ENCODE measurements at regions not wholly inside any gene's neighbourhood (a gene's known extent, or its start where the extent isn't known, plus 50 kb on each side); places are given as distances from the start of the nearest gene placed in this dataset.
"Not testable (repeated sequence)": the region's sequence is repeated elsewhere in the genome, so short reads cannot be mapped to it uniquely, and the experiment has no call there.

DNA sequence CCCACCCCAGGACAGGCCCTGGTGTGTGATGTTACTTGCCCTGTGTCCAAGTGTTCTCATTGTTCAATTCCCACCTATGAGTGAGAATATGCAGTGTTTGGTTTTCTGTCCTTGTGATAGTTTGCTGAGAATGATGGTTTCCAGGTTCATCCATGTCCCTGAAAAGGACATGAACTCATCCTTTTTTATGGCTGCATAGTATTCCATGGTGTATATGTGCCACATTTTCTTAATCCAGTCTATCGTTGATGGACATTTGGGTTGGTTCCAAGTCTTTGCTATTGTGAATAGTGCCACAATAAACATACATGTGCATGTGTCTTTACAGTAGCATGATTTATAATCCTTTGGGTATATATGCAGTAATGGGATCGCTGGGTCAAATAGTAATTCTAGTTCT lies 340.2 kb upstream of the MEIS1 start:
- not testable (repeated sequence) for FAIRE-seq

DNA sequence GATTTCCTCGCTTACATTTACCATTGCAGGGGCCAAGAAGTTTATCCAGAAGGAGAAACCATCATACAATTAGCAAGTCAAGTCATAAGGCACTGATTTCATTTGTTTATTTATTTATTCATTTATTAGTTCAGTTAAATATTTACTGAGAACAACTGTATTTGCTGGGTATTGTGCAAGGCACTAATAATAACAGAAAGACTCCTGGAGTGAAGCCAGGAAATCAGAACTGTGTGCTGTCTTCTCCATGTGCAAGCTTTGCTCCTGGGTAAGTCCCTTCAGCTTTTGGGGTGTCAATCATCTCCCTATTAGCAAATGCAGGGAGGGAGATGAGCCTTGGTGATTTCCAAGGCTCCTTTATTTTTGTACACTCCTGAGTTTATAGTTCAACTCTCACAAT lies 341.6 kb upstream of the MEIS1 start:
- no peak for FAIRE-seq

DNA sequence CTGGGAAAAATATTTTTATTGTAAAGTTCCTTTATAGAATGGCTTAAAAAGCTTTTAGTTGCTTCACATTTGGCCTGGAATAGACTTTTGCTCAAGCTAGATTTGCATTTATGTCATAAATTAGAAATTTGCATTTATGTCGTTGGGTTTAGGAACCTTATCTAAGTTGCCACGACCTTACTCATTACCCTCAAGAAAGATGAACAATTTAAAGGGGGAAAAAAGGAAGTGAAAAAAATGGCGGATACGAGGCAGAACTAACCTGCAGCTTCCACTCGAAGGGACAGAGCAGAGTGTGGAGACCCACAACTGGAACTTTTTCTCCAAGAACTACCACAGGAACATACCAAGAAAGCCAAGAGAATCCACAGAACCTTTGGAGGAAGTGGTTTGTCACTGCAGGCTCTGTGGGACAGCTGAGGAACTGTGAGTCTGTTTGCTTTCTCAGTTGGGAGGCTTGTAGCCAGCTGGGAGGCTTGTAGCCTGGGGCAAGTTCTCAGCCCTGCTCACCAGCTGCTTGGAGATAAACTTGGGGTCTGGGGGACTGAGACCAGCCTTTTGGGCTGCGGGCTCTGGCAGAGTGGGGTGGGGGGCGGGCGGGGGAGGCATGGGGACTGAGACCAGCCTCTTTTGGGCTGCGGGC lies 349.9 kb upstream of the MEIS1 start:
- no peak for FAIRE-seq

DNA sequence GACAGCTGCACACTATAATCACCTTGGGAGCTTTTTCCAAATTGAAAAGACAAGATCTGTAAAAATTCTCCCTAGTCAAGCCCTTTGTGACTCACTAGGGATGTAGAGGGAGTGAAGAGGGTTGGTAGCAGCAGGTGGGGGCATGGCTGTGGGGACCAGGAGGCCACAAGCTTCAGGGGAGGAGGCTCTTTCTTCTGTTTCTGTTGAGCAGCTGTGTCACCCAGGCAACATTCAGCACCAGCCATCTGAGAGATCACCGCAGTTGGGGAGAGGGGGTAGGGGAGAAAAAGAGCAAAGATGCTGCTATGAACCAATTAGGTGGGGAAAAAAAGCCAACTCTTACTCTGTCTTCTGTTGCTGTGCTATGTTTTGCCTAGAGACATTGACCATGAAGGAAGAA lies 352.3 kb upstream of the MEIS1 start:
- no peak for FAIRE-seq

DNA sequence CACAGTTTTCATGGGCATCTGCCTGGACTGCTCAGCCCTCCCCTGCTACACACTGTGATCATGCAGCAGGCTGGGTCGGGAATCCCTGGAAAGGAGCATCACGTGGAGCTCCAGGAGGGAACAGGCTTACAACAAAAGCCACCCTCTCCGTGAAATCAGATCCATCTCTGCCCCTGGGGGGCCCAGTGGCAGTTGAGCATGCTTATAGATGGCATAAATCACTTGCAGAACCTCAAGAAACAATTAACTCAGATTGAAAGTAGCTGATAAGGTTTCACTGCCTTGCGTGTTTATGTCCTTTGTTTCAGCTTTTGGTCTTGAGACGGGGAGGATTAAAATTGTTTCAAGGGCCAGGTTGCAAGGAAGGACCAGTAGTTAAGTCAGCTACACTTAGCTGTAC lies 354.8 kb upstream of the MEIS1 start:
- FAIRE-seq = no peak

DNA sequence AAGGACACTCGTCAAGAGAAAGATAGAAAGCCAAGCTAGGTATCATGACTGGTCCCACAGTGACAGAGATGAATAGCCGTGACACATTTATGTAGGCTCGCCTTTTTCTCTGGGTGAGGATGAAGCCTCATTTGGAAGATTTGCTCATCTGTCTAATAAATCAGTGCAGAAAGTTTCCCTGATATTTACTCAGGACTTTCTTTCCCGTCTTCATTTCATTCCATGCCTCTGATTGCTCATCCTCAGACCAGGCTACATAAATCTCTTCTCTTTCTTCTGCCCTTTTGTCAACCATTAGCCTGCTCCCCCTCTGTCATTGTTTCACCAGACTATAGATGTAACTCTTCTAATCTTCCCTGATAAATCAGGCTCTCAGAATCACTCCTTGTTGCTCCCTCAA lies 361.8 kb upstream of the MEIS1 start:
- no peak for FAIRE-seq

DNA sequence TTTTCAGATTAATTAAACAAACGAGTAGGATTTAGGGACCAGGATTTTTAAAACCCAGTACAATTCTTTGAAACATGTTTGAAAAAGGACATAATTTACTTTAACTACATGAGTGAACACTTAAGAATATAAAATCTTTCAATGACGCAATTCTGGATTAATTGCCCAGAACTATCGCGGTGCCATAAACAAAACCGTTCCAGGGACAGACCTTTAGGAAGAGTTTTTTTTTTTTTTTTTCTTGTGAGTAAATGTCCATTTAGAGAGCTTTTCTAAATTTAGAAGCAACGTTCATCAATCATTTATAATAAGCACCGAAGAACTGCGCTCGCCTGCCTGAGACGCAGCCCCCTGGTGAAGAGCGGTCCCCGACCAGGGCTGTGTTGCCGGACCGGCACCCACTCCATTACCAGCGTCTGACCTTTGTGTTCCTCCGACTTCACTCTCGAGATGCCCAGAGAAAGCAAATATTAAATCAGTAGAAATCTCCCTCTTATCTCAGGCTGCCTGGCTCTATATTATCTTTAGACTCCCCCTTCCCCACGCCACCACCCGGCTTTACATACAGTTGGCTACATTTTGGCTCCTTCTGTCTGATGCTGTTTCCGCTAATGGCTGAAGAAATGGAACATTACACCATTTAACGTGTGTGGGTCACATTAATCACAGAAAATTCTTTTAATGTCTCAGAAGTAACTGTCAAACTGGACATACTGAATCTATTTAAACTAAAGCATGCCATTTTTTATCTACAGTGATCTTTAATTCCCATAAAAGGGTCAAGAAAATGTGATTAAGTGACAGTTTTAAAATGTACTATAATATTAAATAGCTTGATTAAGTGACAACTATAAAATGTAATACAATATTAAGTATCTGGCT lies 364.0 kb upstream of the MEIS1 start:
- peak; percentile 90 for FAIRE-seq

DNA sequence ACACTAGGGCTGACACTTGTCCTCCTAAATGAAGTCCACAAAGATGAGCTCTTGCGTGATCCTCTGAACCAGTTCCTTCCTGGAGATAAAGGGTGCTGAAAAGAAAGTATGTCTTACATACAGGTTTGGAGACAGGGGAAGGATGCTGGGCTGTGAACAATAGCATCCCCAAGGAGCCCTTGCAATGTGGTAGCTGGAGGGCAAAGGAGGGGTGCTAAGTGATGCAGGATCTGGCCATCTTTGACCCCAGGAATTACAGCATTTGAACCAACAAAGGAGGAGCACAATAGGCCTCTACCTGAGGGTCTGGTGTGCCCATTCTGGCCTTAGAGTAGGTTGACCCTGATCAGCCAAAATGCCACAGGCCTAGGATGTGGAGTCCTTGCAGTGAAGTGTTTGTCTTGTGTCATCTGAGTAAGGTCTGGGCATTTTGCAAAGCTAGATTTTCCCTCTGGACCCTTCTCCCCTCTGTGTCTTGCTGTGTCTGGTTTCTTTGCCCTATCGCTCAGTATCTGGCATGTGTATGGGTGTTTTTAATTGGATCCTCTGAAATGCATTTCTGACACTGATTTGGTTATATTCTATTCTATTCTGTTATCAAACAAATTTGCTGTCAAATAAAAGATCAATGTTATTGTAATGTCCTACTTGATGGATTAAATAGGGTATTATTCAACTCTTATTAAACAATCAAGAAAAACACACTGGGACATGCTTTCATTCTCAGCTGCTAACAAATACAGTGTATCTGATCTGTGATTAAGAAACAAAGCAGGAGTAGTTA lies 364.8 kb upstream of the MEIS1 start:
- no peak for FAIRE-seq

DNA sequence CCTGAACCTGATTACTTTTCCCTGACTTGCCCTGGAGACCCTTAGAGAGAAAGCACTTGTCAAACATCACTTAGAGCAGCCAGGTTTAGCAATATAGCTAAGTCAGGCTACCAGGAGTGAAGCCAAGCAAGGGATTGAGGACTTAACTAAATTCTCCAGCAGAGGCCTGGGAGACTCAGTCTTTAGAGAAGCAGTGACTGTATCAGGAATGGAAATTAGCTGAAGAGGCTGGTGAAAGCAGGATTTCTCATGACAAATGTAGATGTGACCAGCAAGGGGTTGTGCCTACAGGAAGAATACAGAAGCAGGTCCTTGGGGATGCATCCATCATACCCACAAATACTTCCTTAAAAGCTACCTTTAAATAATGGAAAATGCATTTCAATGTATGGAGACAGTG lies 368.9 kb upstream of the MEIS1 start:
- FAIRE-seq = no peak

DNA sequence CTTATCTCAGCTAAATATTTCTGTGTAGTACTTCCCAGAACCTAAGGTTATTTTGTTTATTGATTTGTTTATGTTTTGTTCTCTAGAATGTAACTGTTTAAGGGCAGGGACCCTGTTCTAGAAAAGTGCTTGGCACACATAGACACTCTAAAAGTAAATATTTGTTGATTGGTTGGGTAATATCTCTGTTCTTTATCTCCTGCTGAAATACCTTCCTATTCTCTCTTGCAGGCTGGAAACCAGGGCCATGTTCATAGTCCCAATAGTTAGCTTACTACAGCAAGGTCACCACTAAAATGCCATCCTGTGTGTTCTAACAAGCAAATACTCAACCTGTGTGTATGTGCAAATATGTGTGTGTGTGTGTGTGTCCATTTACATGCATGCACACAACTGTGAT lies 375.6 kb upstream of the MEIS1 start:
- FAIRE-seq = no peak

DNA sequence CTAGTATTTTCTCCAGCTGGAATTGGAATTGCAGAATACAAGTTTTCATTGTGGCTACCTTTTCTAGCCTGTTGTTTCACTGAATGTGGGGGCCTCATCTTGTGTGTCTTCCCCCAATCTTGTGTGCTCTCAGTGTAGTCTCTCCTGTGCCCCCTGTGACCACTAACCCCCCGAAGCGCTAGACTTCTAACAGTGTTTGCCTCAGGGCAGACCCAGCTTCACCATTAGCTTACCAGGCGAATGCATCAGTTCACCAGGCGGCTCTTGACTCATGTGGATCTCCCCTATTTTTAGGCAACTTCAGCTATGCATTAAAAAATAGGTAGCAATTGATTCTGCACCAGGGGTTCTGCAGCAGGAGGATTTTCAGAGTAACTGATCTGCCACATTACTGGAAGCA lies 376.2 kb upstream of the MEIS1 start:
- no peak for FAIRE-seq

DNA sequence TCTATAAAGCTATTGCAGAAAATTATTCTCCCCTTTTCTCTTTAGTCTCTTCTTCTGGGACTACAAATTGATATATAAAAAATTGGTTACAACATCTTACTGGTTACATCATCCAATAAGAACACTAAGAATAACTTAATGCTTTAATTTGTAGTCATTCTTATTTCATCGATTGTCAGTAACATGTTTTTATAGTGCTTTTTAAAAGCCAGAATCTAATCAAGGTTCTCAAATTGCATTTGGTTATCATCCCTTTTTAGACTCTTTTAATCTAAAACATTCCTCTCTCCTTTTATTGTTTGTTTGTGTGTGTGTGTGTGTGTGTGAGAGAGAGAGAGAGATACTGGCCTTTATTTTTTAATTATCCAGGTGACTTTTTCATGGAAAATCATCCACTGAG lies 377.1 kb upstream of the MEIS1 start:
- no peak for FAIRE-seq

DNA sequence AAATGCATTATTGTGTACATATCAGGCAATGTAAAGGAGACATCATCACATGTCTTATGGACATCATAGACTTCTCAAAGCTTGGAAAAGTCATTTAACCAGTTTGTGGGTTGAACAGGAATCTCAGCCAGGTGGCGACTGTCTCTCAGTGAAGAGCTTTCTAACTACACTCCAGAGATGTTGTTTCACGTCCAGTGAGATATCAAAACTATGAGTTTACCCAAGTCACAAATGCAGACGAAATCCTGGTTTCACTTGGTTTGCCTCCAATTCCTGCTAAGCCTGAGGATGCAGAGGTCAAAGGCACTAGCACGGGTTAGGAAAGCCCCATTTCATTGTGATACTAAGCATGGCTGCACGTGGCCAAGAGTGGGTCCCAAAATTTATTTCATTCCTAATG lies 384.5 kb upstream of the MEIS1 start:
- no peak for FAIRE-seq

DNA sequence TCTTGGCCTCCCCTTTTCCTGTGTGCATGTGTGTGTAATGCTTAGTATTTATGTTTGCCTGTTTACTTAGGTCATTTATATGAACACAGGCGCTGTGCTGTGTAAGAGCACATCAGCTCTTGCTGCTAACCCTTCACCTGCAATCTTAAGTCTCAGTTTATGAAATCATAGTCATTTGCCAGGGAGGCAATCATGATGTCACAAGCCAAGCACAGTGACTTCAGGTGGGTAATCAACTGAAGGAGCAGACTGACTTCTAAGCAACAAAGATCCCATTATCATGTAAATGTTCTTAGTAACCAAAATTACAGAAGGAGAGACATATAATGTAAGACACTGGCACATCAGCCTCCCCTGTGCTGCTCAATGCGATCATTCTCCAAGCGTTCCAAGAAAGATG lies 386.3 kb upstream of the MEIS1 start:
- no peak for FAIRE-seq

DNA sequence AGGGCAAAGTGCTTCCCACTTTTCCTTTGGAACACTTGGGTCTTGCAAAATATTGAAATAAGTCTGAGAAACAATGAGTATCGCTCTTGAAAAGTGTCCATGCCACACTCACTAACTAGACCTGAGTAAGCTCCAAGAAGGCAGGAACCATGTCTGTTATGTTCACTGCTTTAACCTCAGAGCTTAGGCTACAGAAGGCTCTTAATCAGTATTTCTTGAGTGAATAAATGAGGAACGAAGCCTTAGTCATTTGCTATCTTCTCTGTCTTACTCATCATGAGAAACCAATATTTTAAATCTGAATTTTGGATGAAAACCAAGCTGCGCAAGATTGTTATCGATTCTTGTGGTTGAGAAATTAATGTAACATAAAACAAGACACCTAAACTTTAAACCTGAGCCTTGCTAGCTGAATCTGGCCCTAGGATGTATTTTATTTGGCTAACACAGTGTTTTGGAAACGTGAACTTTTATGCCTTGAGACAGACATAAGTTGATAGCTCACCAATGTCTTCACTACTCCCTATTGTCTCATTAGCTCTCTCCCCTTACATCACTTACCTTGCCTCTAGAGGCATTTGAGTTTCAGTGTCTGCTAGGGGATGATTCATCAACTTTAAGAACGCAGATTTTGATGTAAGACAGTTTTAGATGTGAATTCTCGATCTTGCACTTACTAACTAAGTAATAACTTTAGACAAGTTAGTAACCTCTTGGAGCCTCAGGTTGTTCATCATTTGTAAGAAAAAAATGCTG lies 392.8 kb upstream of the MEIS1 start:
- FAIRE-seq = no peak

DNA sequence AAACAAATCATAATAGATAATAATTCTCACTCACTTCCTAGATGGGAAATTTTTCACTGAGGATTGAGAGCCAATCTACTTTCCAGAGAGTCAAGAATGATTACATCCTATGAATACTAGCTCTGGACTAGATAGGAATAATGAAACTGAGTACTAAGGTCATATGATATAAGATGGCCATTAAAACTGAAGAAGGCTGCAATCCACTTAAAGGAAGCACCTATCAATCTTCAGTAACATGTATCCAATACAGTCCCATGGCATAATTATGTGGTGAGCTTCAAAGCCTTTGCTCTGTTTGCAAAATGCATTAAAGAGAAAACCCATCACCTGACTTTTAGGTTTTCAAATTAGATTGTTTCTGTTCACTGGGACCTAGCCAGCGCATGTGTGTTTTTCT lies 398.0 kb upstream of the MEIS1 start:
- no peak for FAIRE-seq

DNA sequence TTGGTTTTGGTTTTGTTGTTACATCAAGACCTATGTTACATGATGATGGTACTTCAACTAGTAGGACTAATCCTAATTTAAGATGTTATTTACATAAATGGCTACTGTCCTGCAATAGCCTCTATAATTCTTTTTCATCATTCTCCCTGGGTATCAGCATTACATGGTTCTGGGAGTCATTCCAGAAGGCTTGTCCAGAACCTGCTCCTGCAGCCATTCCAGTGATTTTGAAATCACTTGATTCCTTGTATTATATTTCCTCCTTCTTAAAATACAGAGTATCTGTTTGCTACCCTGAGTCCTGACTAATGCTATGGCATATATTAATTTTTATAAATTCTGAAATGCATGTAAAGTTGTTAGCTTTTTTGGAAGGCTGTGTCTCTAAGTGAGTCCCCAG lies 400.5 kb upstream of the MEIS1 start:
- no peak for FAIRE-seq

DNA sequence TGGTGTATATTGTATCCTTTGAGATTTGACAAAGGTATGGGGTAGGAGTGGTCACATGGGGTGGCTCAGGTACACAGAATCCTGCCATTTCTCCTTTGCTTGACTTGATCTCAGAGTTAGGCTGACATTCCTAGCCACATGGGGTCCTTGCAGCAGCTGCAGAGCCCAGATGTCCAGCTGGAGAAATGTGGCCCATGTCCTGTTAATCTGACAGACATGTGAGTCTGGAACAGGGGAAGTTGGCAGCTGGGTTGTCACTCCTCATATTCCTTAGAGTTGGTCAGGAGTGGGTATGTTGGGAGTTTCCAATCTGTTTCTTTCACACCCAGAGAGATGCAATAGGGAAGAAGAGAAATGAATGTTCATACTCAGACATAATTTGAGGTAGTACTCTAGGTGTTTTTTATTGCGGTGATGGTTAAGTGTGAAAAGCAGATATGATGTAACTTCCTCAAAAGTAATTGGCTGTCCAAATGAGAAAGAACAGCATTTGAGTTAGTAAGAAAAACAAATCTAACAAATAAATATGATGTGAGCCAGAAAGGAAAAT lies 402.6 kb upstream of the MEIS1 start:
- no peak for FAIRE-seq

DNA sequence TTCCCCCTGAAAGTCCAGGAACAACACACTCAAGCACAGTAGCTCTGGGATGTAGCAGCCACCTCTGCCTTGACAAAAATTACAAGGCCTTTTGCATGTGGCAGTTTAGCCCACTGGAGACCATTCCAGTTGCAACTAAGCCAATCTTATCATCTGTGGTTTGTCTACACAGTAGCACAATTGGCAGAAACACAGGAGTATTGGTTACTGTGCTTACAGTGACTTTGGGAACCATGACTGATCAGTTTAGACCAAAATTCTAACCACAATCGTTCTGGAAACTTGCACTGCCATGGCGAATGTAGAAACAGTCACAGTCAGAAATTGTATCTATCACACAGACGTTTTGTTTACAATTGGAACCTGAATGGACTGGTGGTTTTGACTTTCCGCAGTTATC lies 403.7 kb upstream of the MEIS1 start:
- FAIRE-seq = no peak

DNA sequence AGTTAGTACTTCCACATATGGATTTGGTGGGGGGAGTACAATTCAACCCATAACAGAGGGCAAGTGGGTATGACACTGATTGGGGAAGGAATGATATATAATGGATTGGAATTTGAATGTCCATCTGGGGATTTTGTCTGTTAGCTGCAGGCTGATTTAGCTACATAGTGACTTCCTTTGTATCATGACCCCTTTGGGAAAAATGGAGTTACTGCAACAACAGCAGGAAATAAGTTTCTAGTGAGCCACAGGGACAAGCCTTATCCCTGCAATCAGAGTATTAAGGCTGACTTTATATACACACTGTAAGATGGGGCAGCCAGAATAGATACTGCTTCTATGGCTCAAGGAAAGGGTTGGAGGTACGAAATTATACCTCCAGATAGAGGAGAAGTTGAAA lies 404.4 kb upstream of the MEIS1 start:
- FAIRE-seq = no peak

DNA sequence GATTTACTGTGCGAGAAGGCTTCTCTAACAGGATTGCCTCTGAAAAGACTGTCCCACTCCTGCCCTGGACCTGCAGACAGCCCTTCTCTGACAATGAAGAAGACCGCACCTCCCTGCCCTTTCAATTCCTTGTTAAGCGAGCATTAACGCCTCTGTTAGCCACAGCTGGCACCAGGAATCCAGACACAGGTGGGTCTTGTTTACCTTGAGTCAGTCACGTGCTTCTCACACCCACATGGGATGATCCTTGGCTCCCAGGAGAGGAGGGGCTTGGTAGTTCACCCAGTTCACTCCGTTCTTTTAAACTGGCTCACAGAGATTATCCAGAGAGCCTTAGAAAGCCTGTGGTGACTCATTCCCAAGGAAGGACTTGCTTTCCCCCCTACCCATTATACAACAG lies 410.5 kb upstream of the MEIS1 start:
- no peak for FAIRE-seq

DNA sequence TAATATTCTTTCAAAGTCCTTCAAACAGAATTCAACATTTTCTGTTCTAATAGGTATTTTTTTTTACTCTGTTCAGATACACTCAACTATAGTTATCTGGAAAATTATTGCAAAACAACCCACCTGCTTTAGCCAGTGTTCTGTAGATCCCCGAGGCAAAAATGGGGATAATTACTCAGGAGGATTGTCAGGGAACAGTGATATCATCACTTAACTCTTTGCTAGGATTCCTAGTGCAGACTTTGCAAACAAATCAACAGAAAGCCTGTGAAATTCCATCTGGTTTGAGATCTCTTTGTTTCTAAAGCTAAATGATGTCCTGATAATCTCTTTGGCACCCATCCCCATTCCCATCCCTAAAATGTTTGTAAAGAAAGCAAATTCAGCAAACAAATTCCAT lies 413.6 kb upstream of the MEIS1 start:
- FAIRE-seq = no peak

DNA sequence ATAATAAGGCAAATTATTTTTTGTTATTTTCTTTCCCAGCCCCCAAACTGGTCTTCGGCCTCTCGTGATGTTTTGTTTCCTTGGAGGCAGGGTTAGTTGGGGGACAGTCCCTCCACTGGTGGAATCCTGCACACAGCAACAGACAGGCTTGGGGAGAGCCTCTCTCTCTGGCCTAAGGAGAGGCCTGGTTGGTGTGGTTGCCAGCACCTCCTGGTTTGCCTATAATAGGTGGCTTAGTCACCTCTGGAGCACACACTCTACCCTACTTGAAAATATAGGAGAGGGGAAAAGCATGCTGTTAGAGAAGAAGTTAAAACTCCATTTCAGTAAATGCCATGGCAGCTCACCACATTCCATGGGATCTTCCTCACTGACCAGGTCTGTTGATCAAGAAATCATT lies 417.2 kb upstream of the MEIS1 start:
- FAIRE-seq = no peak

All from endometrium (tissue), 2 donors.